ENCODE measurements at regions not wholly inside any gene's neighbourhood (a gene's known extent, or its start where the extent isn't known, plus 50 kb on each side); places are given as distances from the start of the nearest gene placed in this dataset.

- TF ChIP-seq, protein P1, sequence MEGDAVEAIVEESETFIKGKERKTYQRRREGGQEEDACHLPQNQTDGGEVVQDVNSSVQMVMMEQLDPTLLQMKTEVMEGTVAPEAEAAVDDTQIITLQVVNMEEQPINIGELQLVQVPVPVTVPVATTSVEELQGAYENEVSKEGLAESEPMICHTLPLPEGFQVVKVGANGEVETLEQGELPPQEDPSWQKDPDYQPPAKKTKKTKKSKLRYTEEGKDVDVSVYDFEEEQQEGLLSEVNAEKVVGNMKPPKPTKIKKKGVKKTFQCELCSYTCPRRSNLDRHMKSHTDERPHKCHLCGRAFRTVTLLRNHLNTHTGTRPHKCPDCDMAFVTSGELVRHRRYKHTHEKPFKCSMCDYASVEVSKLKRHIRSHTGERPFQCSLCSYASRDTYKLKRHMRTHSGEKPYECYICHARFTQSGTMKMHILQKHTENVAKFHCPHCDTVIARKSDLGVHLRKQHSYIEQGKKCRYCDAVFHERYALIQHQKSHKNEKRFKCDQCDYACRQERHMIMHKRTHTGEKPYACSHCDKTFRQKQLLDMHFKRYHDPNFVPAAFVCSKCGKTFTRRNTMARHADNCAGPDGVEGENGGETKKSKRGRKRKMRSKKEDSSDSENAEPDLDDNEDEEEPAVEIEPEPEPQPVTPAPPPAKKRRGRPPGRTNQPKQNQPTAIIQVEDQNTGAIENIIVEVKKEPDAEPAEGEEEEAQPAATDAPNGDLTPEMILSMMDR (IDR thresholded peaks at IDR 0.05; ENCODE audit: low read depth, low read length), result no peak
- TF ChIP-seq EZH2phosphoT487 (IDR thresholded peaks at IDR 0.05; ENCODE audit: low read depth), result no peak
Measured at GRCh38 chr3:89889386-89889785, 782.0 kb downstream of the EPHA3 start.

Measured in OCI-LY3 (cell line).